ENCODE measurements at regions not wholly inside any gene's neighbourhood (a gene's known extent, or its start where the extent isn't known, plus 50 kb on each side); places are given as distances from the start of the nearest gene placed in this dataset.

DNA sequence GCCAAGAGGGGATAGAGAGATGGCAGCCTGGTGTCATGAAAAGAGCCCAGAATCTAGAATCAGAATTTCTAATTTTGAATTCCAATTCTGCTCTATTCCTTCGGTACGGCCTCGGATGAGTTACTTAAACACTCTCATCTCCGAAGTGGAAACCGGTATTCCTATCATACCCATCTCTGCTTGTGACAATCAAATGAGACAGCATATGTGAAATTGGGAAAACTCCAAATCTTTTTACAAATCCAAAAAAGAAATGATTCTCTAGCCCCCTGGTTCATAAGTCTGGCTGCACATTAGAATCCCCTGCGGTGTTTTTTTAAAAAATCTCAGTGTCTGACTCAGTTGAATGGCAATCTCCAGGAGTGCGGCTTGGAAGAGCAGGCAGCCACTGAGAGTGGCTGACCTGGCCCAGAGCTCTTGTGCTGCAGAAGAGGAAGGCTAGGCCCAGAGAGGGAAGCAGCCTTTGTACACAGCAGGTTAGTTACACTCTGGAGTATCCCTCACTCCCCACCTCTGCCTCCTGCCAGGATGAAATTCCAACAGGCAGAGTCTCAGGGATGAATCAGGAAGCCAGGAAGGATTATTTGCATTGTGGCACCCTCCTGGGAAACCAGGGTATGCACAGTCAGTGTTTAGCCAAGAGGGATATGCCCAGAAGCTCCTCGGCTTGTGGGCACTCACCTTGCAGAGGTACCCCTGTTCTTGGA, 93.6 kb upstream of the ISX start:
- peaks cover 5% of the 10 kb centered on the region for H3K4me1 ChIP-seq
- DNase-seq: no peak
- H3K27ac ChIP-seq: no peak overlapping the region
- H3K27me3 ChIP-seq: no peaks in the 10 kb centered on the region
- intact Hi-C loops (cut with DNase I; ENCODE audit: low total_unique reads): no loop called here
- H3K4me3 ChIP-seq: no peak overlapping the region
- no peak for TF ChIP-seq POLR2A (IDR thresholded peaks at IDR 0.05)
- TF ChIP-seq, protein P1, sequence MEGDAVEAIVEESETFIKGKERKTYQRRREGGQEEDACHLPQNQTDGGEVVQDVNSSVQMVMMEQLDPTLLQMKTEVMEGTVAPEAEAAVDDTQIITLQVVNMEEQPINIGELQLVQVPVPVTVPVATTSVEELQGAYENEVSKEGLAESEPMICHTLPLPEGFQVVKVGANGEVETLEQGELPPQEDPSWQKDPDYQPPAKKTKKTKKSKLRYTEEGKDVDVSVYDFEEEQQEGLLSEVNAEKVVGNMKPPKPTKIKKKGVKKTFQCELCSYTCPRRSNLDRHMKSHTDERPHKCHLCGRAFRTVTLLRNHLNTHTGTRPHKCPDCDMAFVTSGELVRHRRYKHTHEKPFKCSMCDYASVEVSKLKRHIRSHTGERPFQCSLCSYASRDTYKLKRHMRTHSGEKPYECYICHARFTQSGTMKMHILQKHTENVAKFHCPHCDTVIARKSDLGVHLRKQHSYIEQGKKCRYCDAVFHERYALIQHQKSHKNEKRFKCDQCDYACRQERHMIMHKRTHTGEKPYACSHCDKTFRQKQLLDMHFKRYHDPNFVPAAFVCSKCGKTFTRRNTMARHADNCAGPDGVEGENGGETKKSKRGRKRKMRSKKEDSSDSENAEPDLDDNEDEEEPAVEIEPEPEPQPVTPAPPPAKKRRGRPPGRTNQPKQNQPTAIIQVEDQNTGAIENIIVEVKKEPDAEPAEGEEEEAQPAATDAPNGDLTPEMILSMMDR (IDR thresholded peaks at IDR 0.05): no peak
- 80 to 85% methylated on average over 8 of the region's 8 CpGs for WGBS, 2 donors
- no peaks in the 10 kb centered on the region for H3K9me3 ChIP-seq
- H3K36me3 ChIP-seq (ENCODE audit: low read depth, missing control alignments): no peaks in the 10 kb centered on the region

GRCh38 chr22:34973016-34973415, 92.9 kb upstream of the ISX start:
- 82 to 96% methylated on average over 1 of the region's 1 CpG for WGBS, 2 donors
- DNase-seq: no peak
- intact Hi-C loops (cut with DNase I; ENCODE audit: low total_unique reads): no loop called here

DNA sequence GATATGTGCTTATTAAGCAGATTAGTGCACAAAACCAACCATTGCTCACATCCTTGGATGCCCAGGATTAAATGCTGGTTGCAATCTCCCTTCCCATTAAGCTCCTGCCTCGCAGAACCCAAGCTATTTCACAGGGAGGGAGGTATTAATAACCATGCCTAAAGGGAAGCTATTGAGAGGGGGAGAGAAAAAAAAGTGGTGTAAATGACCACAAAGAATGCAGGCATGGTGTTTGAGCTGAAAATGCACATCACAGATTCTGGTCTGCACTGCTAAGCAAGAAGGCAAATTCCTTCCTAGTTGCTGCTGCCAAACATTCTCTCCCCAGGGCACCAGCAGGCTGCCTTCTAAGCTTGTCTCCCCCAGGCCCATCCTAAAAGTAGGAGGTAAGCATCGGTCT, 92.0 kb upstream of the ISX start:
- intact Hi-C loops (cut with DNase I; ENCODE audit: low total_unique reads): no loop called here
- DNase-seq: no peak
- H3K9me3 ChIP-seq: no peaks in the 10 kb centered on the region
- TF ChIP-seq, protein P1 (IDR thresholded peaks at IDR 0.05): no peak
- TF ChIP-seq POLR2A (IDR thresholded peaks at IDR 0.05): no peak
- WGBS, 2 donors: 58 to 60% methylated on average over 2 of the region's 2 CpGs
- no peaks in the 10 kb centered on the region for H3K27me3 ChIP-seq
- peaks cover 5% of the 10 kb centered on the region for H3K4me1 ChIP-seq
- no peak overlapping the region for H3K27ac ChIP-seq
- H3K36me3 ChIP-seq (ENCODE audit: low read depth, missing control alignments): peaks cover 2% of the 10 kb centered on the region
- H3K4me3 ChIP-seq: no peak overlapping the region

More at GRCh38 chr22:34973016-34973415, 92.9 kb upstream of the ISX start:
- Histone ChIP-seq H3K27ac (no peak overlapping the region), H3K36me3 (ENCODE audit: low read depth, missing control alignments) (no peaks in the 10 kb centered on the region), H3K27me3 (no peaks in the 10 kb centered on the region), H3K4me1 (peaks cover 5% of the 10 kb centered on the region), H3K4me3 (no peak overlapping the region), H3K9me3 (no peaks in the 10 kb centered on the region)
- no peak for TF ChIP-seq POLR2A (IDR thresholded peaks at IDR 0.05)
- TF ChIP-seq, protein P1 (IDR thresholded peaks at IDR 0.05): no peak

- Histone ChIP-seq H3K4me1 (peaks cover 5% of the 10 kb centered on the region), H3K27me3 (no peaks in the 10 kb centered on the region), H3K4me3 (no peak overlapping the region), H3K27ac (no peak overlapping the region), H3K9me3 (no peaks in the 10 kb centered on the region), H3K36me3 (ENCODE audit: low read depth, missing control alignments) (peaks cover 2% of the 10 kb centered on the region)
- DNase-seq: no peak
- TF ChIP-seq, protein P1 (IDR thresholded peaks at IDR 0.05): no peak
- TF ChIP-seq POLR2A (IDR thresholded peaks at IDR 0.05): no peak
- intact Hi-C loops (cut with DNase I; ENCODE audit: low total_unique reads): no loop called here
- 33 to 48% methylated on average over 1 of the region's 1 CpG for WGBS, 2 donors
These were observed 90.2 kb upstream of the ISX start for GRCh38 chr22:34975721-34976120.

- DNase-seq: no peak
- intact Hi-C loops (cut with DNase I; ENCODE audit: low total_unique reads): no loop called here
- TF ChIP-seq POLR2A (IDR thresholded peaks at IDR 0.05): no peak
- Histone ChIP-seq H3K4me1 (peaks cover 2% of the 10 kb centered on the region), H3K4me3 (no peak overlapping the region), H3K27me3 (no peaks in the 10 kb centered on the region), H3K36me3 (ENCODE audit: low read depth, missing control alignments) (peaks cover 2% of the 10 kb centered on the region), H3K27ac (no peak overlapping the region), H3K9me3 (no peaks in the 10 kb centered on the region)
- WGBS, 2 donors: 92 to 93% methylated on average over 4 of the region's 4 CpGs
These were observed 89.5 kb upstream of the ISX start for GRCh38 chr22:34976474-34976873.

All from testis (tissue), 2 donors.